ENCODE measurements at regions not wholly inside any gene's neighbourhood (a gene's known extent, or its start where the extent isn't known, plus 50 kb on each side); places are given as distances from the start of the nearest gene placed in this dataset.

- Mint-ChIP-seq H3K27ac (no peak overlapping the region), H3K9me3 (no peaks in the 10 kb centered on the region), H3K4me3 (no peak overlapping the region), H3K27me3 (peaks cover 5% of the 10 kb centered on the region), H3K36me3 (ENCODE audit: low read depth) (no peaks in the 10 kb centered on the region), H3K4me1 (ENCODE audit: low read depth) (no peaks in the 10 kb centered on the region)
- ATAC-seq (ENCODE audit: poor library complexity) (no peak), DNase-seq (no peak)
- Histone ChIP-seq H3K27ac (ENCODE audit: low read depth in 1 of 2, low read length in 2 of 2) (no peak overlapping the region), H3K4me1 (ENCODE audit: insufficient read depth, low read length) (no peaks in the 10 kb centered on the region), H3K9me3 (ENCODE audit: control insufficient read depth in 1 of 2, insufficient read depth in 1 of 2, low read length in 2 of 2) (no peaks in the 10 kb centered on the region), H3K36me3 (ENCODE audit: insufficient read depth, low read length) (no peaks in the 10 kb centered on the region), H3K4me3 (ENCODE audit: low read length) (no peak overlapping the region), H3K27me3 (ENCODE audit: control insufficient read depth in 1 of 2, insufficient read depth in 2 of 2, low read length in 2 of 2) (no peaks in the 10 kb centered on the region)
- POLR2A ChIA-PET: no interaction called here
- no peak for TF ChIP-seq CTCF (IDR thresholded peaks at IDR 0.05)
- intact Hi-C loops (cut with DNase I, micrococcal nuclease): no loop called here
- CTCF ChIA-PET: no interaction called here
Observed at GRCh38 chr6:85261271-85261670, 188.6 kb upstream of the NT5E start.

- CTCF ChIA-PET: no interaction called here
- no peak for ATAC-seq (ENCODE audit: poor library complexity)
- no peak overlapping the region for H3K4me3 Mint-ChIP-seq
- peaks cover 2% of the 10 kb centered on the region for H3K9me3 Mint-ChIP-seq
- POLR2A ChIA-PET: no interaction called here
- no peak overlapping the region for H3K4me3 ChIP-seq (ENCODE audit: low read length)
- no peaks in the 10 kb centered on the region for H3K36me3 ChIP-seq (ENCODE audit: insufficient read depth, low read length)
- peaks cover 5% of the 10 kb centered on the region for H3K27me3 Mint-ChIP-seq
- no peak overlapping the region for H3K27ac Mint-ChIP-seq
- no peak for DNase-seq
- H3K9me3 ChIP-seq (ENCODE audit: control insufficient read depth in 1 of 2, insufficient read depth in 1 of 2, low read length in 2 of 2): peaks cover 0 to 6% of the 10 kb centered on the region in 2 experiments
- no peaks in the 10 kb centered on the region for H3K4me1 ChIP-seq (ENCODE audit: insufficient read depth, low read length)
- no peaks in the 10 kb centered on the region for H3K36me3 Mint-ChIP-seq (ENCODE audit: low read depth)
- H3K4me1 Mint-ChIP-seq (ENCODE audit: low read depth): no peaks in the 10 kb centered on the region
- no peak for TF ChIP-seq CTCF (IDR thresholded peaks at IDR 0.05)
- H3K27ac ChIP-seq (ENCODE audit: low read depth in 1 of 2, low read length in 2 of 2): no peak overlapping the region
- intact Hi-C loops (cut with DNase I, micrococcal nuclease): no loop called here
- no peaks in the 10 kb centered on the region for H3K27me3 ChIP-seq (ENCODE audit: control insufficient read depth in 1 of 2, insufficient read depth in 2 of 2, low read length in 2 of 2)
Observed at GRCh38 chr6:85255661-85256060, 194.2 kb upstream of the NT5E start.

GRCh38 chr6:85252552-85252951, 197.3 kb upstream of the NT5E start:
- Histone ChIP-seq H3K4me1 (ENCODE audit: insufficient read depth, low read length) (no peaks in the 10 kb centered on the region), H3K27me3 (ENCODE audit: control insufficient read depth in 1 of 2, insufficient read depth in 2 of 2, low read length in 2 of 2) (no peaks in the 10 kb centered on the region), H3K9me3 (ENCODE audit: control insufficient read depth in 1 of 2, insufficient read depth in 1 of 2, low read length in 2 of 2) (peaks cover 0 to 6% of the 10 kb centered on the region in 2 experiments), H3K27ac (ENCODE audit: low read depth in 1 of 2, low read length in 2 of 2) (no peak overlapping the region), H3K36me3 (ENCODE audit: insufficient read depth, low read length) (no peaks in the 10 kb centered on the region), H3K4me3 (ENCODE audit: low read length) (no peak overlapping the region)
- Mint-ChIP-seq H3K27ac (no peak overlapping the region), H3K4me3 (no peak overlapping the region), H3K4me1 (ENCODE audit: low read depth) (no peaks in the 10 kb centered on the region), H3K27me3 (no peaks in the 10 kb centered on the region), H3K36me3 (ENCODE audit: low read depth) (no peaks in the 10 kb centered on the region), H3K9me3 (peaks cover 8% of the 10 kb centered on the region)
- POLR2A ChIA-PET: no interaction called here
- intact Hi-C loops (cut with DNase I, micrococcal nuclease): no loop called here
- ATAC-seq (ENCODE audit: poor library complexity) (no peak), DNase-seq (no peak)
- CTCF ChIA-PET: no interaction called here
- no peak for TF ChIP-seq CTCF (IDR thresholded peaks at IDR 0.05)

Measured in CD4-positive, alpha-beta T cell (primary cell).